NCI-H146 (cell line): ENCODE measurements at regions not wholly inside any gene's neighbourhood (a gene's known extent, or its start where the extent isn't known, plus 50 kb on each side); places are given as distances from the start of the nearest gene placed in this dataset.
"Not testable (repeated sequence)": the region's sequence is repeated elsewhere in the genome, so short reads cannot be mapped to it uniquely, and the experiment has no call there.

Source experiments
- DNase-seq: peaks from one replicate; lab custom pipeline; 2025; lab: John Stamatoyannopoulos, UW

GRCh38 chr17:72366626-72367025, 245.8 kb downstream of the SOX9 start:
- DNase-seq, result no peak

- no peak for DNase-seq
Observed at GRCh38 chr17:72368191-72368590, 247.4 kb downstream of the SOX9 start.

GRCh38 chr17:72369366-72369765, 248.5 kb downstream of the SOX9 start:
- DNase-seq, result no peak

GRCh38 chr17:72370819-72371218, 250.0 kb downstream of the SOX9 start:
- DNase-seq, result no peak

- DNase-seq, result no peak
Observed at GRCh38 chr17:72372185-72372584, 251.4 kb downstream of the SOX9 start.

- no peak for DNase-seq
Observed at GRCh38 chr17:72373910-72374741, 253.3 kb downstream of the SOX9 start.

GRCh38 chr17:72376526-72377345, 255.9 kb downstream of the SOX9 start:
- no peak for DNase-seq

- peak; percentile 12 for DNase-seq
Observed at GRCh38 chr17:72378414-72379390, 257.9 kb downstream of the SOX9 start.

- DNase-seq, result no peak
Observed at GRCh38 chr17:72379516-72379915, 258.7 kb downstream of the SOX9 start.

- DNase-seq, result no peak
Observed at GRCh38 chr17:72380120-72380519, 259.3 kb downstream of the SOX9 start.

- DNase-seq, result no peak
Observed at GRCh38 chr17:72380737-72381136, 259.9 kb downstream of the SOX9 start.

- DNase-seq, result peak; percentile 98
Observed at GRCh38 chr17:72381597-72382397, 261.0 kb downstream of the SOX9 start.

GRCh38 chr17:72382971-72383722, 262.3 kb downstream of the SOX9 start:
- DNase-seq, result peak; percentile 89

- no peak for DNase-seq
Observed at GRCh38 chr17:72385475-72385874, 264.7 kb downstream of the SOX9 start.

GRCh38 chr17:72386173-72386572, 265.4 kb downstream of the SOX9 start:
- not testable (repeated sequence) for DNase-seq

- DNase-seq, result peak; percentile 47
Observed at GRCh38 chr17:72386619-72387237, 265.9 kb downstream of the SOX9 start.

GRCh38 chr17:72387487-72387886, 266.7 kb downstream of the SOX9 start:
- DNase-seq, result no peak

GRCh38 chr17:72387969-72388368, 267.1 kb downstream of the SOX9 start:
- no peak for DNase-seq

GRCh38 chr17:72388765-72389473, 268.1 kb downstream of the SOX9 start:
- DNase-seq, result no peak
